Nephron progenitor cell (in vitro differentiated cells): ENCODE measurements at regions not wholly inside any gene's neighbourhood (a gene's known extent, or its start where the extent isn't known, plus 50 kb on each side); places are given as distances from the start of the nearest gene placed in this dataset.

Experiments
- DNase-seq: peaks from one replicate; pipeline ENCODE4 v3.0.0; 2021
- H3K27ac Mint-ChIP-seq: 2 replicates; pipeline ENCODE4 v1.8.0; 2021; ENCODE audit warnings: mild to moderate bottlenecking, moderate library complexity, mixed read lengths
- H3K27me3 Mint-ChIP-seq: 2 replicates; pipeline ENCODE4 v1.8.0; 2021; ENCODE audit warnings: mild to moderate bottlenecking, low read depth, mixed read lengths; ENCODE audit not compliant: poor library complexity
- H3K36me3 Mint-ChIP-seq: 2 replicates; pipeline ENCODE4 v1.8.0; 2021; ENCODE audit warnings: low read depth, mixed read lengths
- H3K4me1 Mint-ChIP-seq: 2 replicates; pipeline ENCODE4 v1.8.0; 2021; ENCODE audit warnings: mixed read lengths
- H3K4me3 Mint-ChIP-seq: 2 replicates; pipeline ENCODE4 v1.8.0; 2021; ENCODE audit warnings: mild to moderate bottlenecking, moderate library complexity, mixed read lengths
- H3K9me3 Mint-ChIP-seq: 2 replicates; pipeline ENCODE4 v1.8.0; 2021; ENCODE audit warnings: mild to moderate bottlenecking, moderate library complexity, mixed read lengths
- TF ChIP-seq, protein P1 (sequence below): fragments of 200-600 bp; sonication (generic); IDR thresholded peaks from 2 replicates; pipeline ENCODE4 v1.5.0; 2021; ENCODE audit warnings: antibody characterized with exemption

- no peak overlapping the region for H3K27ac Mint-ChIP-seq
- DNase-seq: no peak
- no peaks in the 10 kb centered on the region for H3K36me3 Mint-ChIP-seq
- H3K4me3 Mint-ChIP-seq: no peak overlapping the region
- TF ChIP-seq, protein P1, sequence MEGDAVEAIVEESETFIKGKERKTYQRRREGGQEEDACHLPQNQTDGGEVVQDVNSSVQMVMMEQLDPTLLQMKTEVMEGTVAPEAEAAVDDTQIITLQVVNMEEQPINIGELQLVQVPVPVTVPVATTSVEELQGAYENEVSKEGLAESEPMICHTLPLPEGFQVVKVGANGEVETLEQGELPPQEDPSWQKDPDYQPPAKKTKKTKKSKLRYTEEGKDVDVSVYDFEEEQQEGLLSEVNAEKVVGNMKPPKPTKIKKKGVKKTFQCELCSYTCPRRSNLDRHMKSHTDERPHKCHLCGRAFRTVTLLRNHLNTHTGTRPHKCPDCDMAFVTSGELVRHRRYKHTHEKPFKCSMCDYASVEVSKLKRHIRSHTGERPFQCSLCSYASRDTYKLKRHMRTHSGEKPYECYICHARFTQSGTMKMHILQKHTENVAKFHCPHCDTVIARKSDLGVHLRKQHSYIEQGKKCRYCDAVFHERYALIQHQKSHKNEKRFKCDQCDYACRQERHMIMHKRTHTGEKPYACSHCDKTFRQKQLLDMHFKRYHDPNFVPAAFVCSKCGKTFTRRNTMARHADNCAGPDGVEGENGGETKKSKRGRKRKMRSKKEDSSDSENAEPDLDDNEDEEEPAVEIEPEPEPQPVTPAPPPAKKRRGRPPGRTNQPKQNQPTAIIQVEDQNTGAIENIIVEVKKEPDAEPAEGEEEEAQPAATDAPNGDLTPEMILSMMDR: no peak
- H3K4me1 Mint-ChIP-seq: peaks cover 22% of the 10 kb centered on the region
- peaks cover 4% of the 10 kb centered on the region for H3K27me3 Mint-ChIP-seq
- no peaks in the 10 kb centered on the region for H3K9me3 Mint-ChIP-seq
Measured at GRCh38 chr18:22546905-22547570, 129.3 kb upstream of the CTAGE1 start.

GRCh38 chr18:22547807-22548561, 130.3 kb upstream of the CTAGE1 start:
- DNase-seq: no peak
- Mint-ChIP-seq H3K9me3 (no peaks in the 10 kb centered on the region), H3K27ac (no peak overlapping the region), H3K4me1 (peaks cover 22% of the 10 kb centered on the region), H3K36me3 (no peaks in the 10 kb centered on the region), H3K27me3 (peaks cover 4% of the 10 kb centered on the region), H3K4me3 (no peak overlapping the region)
- TF ChIP-seq, protein P1: no peak

GRCh38 chr18:22549260-22549937, 131.7 kb upstream of the CTAGE1 start:
- no peak for DNase-seq
- TF ChIP-seq, protein P1: no peak
- no peak overlapping the region for H3K4me3 Mint-ChIP-seq
- H3K36me3 Mint-ChIP-seq: no peaks in the 10 kb centered on the region
- no peak overlapping the region for H3K27ac Mint-ChIP-seq
- no peaks in the 10 kb centered on the region for H3K9me3 Mint-ChIP-seq
- peaks cover 14% of the 10 kb centered on the region for H3K4me1 Mint-ChIP-seq
- no peaks in the 10 kb centered on the region for H3K27me3 Mint-ChIP-seq

DNA sequence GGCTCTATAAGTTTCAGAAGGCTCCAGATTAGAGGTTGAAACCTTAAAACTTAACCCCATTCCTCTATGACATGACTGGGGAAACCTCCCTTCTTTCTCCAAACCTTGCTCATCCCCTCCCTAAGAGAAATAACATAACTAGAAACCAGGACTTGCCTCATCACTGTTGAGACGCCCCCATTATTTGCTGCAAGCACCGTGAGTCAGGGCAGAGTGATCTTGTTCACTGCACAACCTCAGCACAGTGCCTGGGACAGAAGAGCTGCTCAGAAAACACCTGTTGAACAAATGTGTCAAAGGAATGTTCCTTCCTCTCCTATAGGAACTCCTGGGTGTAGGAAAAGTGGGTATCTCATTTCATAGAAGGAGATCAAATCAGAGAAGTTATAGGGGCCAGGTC, 132.7 kb upstream of the CTAGE1 start:
- H3K27ac Mint-ChIP-seq: no peak overlapping the region
- H3K4me1 Mint-ChIP-seq: peaks cover 7% of the 10 kb centered on the region
- no peak overlapping the region for H3K4me3 Mint-ChIP-seq
- no peaks in the 10 kb centered on the region for H3K36me3 Mint-ChIP-seq
- no peaks in the 10 kb centered on the region for H3K27me3 Mint-ChIP-seq
- no peaks in the 10 kb centered on the region for H3K9me3 Mint-ChIP-seq
- no peak for DNase-seq
- TF ChIP-seq, protein P1: no peak

DNA sequence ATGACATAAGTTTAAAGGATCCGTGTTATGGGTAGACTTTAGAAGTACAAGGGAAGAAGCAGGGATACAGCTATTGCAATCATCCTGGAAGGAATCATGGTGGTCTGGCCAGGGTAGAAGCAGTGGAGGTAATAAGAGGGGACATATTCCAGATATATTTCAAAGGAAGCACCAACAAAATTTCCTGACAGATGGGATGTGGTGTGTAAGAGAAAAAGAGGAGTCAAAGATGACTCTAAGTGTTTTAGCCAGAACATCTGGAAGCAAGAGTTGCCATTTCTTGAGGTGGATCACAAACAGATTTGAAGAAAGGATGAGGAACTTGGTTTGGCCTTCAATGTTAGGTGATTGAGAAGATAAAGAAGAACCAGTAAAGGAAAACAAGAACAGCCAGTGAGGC, 133.1 kb upstream of the CTAGE1 start:
- Mint-ChIP-seq H3K9me3 (no peaks in the 10 kb centered on the region), H3K27ac (no peak overlapping the region)
- TF ChIP-seq, protein P1: no peak

More for the DNA sequence above, 133.1 kb upstream of the CTAGE1 start:
- H3K4me3 Mint-ChIP-seq: no peak overlapping the region
- H3K4me1 Mint-ChIP-seq: peaks cover 2% of the 10 kb centered on the region
- no peaks in the 10 kb centered on the region for H3K27me3 Mint-ChIP-seq
- no peaks in the 10 kb centered on the region for H3K36me3 Mint-ChIP-seq
- no peak for DNase-seq
